Right kidney (tissue), 1 donor: ENCODE measurements at regions not wholly inside any gene's neighbourhood (a gene's known extent, or its start where the extent isn't known, plus 50 kb on each side); places are given as distances from the start of the nearest gene placed in this dataset.

Experiments
- DNase-seq: peaks from one replicate; pipeline ENCODE4 v3.0.0-alpha.2; 2016

GRCh38 chr2:157933160-157933920, 57.2 kb upstream of the ACVR1 start:
- no peak for DNase-seq

GRCh38 chr2:157932480-157933159, 56.5 kb upstream of the ACVR1 start:
- peak; percentile 4 for DNase-seq

- no peak for DNase-seq
Observed at GRCh38 chr2:157931542-157931941, 55.4 kb upstream of the ACVR1 start.

- no peak for DNase-seq
Observed at GRCh38 chr2:157930728-157931127, 54.6 kb upstream of the ACVR1 start.

GRCh38 chr2:157929871-157930667, 53.9 kb upstream of the ACVR1 start:
- DNase-seq = no peak

GRCh38 chr2:157928372-157928771, 52.2 kb upstream of the ACVR1 start:
- DNase-seq = no peak

- DNase-seq = no peak
Observed at GRCh38 chr2:157927155-157927554, 51.0 kb upstream of the ACVR1 start.
